Choroid plexus epithelial cell (primary cell): ENCODE measurements at regions not wholly inside any gene's neighbourhood (a gene's known extent, or its start where the extent isn't known, plus 50 kb on each side); places are given as distances from the start of the nearest gene placed in this dataset.

ENCODE experiments used
- DNase-seq: peaks from one replicate; pipeline ENCODE4 v3.0.0-alpha.2; 2010; ENCODE audit warnings: low read depth
- H3K4me3 ChIP-seq: 2 replicates; pipeline ENCODE4 v1.5.1; 2011; ENCODE audit warnings: low read depth, mild to moderate bottlenecking, control low read depth, low read length, moderate library complexity
- CTCF ChIP-seq: conservative IDR thresholded peaks from 2 replicates; pipeline ENCODE4 v1.5.1; 2011; ENCODE audit warnings: low read depth, mild to moderate bottlenecking, control low read depth, inconsistent platforms, low read length, moderate library complexity

DNA sequence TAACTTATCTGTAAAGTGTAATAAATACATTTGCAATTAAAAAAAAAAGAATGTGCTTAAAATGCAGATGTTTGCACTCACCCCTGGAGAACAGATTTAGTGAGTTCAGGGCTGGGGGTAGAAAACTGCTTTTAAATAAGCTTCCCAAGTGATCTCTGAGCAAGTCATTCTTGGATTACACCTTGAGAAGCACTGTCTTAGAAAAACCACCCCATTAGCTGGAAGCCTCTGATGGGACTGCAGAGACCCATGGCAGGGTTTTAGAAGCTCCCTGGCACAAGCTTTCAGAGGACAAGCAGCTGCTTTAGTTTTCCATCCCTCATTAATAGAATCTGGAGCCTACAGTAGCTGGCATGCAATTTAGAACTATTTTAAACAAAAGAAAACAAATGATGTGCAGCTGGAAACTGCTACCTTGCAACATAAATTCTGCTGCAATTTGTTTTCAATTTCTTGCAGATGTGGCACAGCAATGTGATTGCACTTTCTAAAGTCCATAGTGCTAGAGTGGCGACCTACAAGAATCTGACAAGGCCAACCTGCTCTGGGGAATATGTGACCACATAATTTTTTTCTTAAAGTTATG, 141.5 kb downstream of the CDC42EP3 start:
- H3K4me3 ChIP-seq: no peak overlapping the region
- TF ChIP-seq CTCF: no peak
- no peak for DNase-seq

DNA sequence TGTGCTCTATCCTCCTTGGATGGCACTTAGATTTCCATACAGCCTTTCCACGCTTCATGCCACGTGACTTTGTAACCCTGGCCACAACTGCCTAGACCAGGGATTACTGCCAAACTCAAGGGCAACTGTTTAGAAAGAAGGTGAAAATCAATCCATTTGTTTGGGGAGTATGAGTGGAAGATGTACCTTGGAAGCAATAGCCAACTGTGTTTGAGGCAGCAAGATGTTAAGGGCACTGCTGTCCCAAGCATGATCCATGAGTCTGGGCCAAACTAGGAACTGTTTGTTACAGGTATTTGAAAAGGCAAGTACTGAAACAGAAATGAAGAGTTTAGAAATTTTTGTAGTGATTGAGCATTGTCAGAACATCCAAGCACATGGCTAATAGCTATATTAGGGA, 138.9 kb downstream of the CDC42EP3 start:
- DNase-seq: no peak
- H3K4me3 ChIP-seq: no peak overlapping the region
- no peak for TF ChIP-seq CTCF

GRCh38 chr2:37537316-37537715, 134.1 kb downstream of the CDC42EP3 start:
- no peak for DNase-seq
- TF ChIP-seq CTCF: no peak
- H3K4me3 ChIP-seq: no peak overlapping the region

- TF ChIP-seq CTCF: no peak
- no peak overlapping the region for H3K4me3 ChIP-seq
- DNase-seq: no peak
These were observed 129.9 kb downstream of the CDC42EP3 start for GRCh38 chr2:37541516-37541915.

DNA sequence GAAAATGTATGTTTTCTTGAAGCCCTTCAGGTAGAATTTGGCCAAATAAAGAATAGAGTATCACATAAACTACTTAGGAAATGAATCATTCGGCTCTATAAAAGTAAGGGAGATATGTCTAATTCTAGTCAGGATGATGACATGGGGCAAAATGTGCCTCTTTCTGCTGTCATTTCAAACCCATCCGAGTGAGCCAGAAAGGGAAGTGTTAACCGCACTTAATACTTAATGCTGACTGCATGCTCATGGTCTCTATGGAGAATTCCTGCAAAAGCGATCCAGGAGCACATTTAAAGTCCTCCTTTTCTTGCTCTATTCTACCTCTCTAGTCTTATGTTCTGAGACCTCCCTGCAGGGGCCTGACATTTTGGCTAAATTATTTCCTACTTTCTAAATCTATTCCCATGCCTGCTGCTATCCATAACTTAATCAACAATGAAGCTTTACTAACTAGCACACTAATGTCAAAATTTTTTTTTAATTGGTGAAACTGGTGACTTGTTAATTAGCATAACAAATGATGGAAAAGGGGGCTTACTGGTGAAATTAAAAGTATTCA, 127.4 kb downstream of the CDC42EP3 start:
- no peak for DNase-seq
- no peak for TF ChIP-seq CTCF
- H3K4me3 ChIP-seq: no peak overlapping the region

- DNase-seq: no peak
- no peak for TF ChIP-seq CTCF
- no peak overlapping the region for H3K4me3 ChIP-seq
These were observed 126.8 kb downstream of the CDC42EP3 start for GRCh38 chr2:37544591-37545031.

DNA sequence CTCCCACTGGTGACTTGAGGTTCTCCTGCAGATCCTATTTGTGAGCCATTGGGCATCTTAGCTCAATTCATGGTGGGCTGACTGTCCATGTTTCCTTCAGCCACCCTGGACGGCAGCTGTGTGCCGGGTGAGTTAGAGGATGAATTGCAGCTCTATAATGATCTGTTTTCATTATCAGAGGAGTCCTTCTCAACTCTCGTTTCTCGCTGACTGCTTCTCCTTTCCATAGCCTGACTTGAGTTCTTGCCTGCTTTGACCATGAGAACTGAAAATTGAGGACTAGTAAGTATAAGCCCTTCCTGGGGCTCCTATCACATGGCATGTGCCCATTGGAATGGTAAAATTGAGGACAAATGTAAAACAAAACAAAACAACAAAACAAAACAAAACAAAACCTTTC, 121.8 kb downstream of the CDC42EP3 start:
- no peak for DNase-seq
- TF ChIP-seq CTCF: no peak
- H3K4me3 ChIP-seq: no peak overlapping the region
